OCI-LY1 (cell line): ENCODE measurements at regions not wholly inside any gene's neighbourhood (a gene's known extent, or its start where the extent isn't known, plus 50 kb on each side); places are given as distances from the start of the nearest gene placed in this dataset.

ENCODE experiments used
- EZH2 ChIP-seq: fragments of 200-600 bp; sonication (generic), shearing (Covaris generic); IDR thresholded peaks from 2 replicates; pipeline ENCODE4 v1.8.0; 2017; ENCODE audit warnings: borderline replicate concordance, mixed run types, mild to moderate bottlenecking, antibody characterized with exemption, low read length, moderate library complexity, mixed read lengths
- TF ChIP-seq, protein P1 (sequence below): fragments of 200-600 bp; sonication (generic), shearing (Covaris generic); IDR thresholded peaks from 2 replicates; pipeline ENCODE4 v1.5.1; 2017; ENCODE audit warnings: mild to moderate bottlenecking, antibody characterized with exemption, low read length, moderate library complexity, mixed read lengths

GRCh38 chr7:26071622-26072456 is 80.2 kb upstream of the NFE2L3 start:
- no peak for TF ChIP-seq EZH2
- TF ChIP-seq, protein P1, sequence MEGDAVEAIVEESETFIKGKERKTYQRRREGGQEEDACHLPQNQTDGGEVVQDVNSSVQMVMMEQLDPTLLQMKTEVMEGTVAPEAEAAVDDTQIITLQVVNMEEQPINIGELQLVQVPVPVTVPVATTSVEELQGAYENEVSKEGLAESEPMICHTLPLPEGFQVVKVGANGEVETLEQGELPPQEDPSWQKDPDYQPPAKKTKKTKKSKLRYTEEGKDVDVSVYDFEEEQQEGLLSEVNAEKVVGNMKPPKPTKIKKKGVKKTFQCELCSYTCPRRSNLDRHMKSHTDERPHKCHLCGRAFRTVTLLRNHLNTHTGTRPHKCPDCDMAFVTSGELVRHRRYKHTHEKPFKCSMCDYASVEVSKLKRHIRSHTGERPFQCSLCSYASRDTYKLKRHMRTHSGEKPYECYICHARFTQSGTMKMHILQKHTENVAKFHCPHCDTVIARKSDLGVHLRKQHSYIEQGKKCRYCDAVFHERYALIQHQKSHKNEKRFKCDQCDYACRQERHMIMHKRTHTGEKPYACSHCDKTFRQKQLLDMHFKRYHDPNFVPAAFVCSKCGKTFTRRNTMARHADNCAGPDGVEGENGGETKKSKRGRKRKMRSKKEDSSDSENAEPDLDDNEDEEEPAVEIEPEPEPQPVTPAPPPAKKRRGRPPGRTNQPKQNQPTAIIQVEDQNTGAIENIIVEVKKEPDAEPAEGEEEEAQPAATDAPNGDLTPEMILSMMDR = no peak
